HCT116 (cell line): ENCODE measurements at regions not wholly inside any gene's neighbourhood (a gene's known extent, or its start where the extent isn't known, plus 50 kb on each side); places are given as distances from the start of the nearest gene placed in this dataset.

Source experiments
- ATAC-seq: fragments of 200-7000 bp; cut with Tn5 transposase; 2 replicates; pipeline ENCODE4 v1.9.1; 2020; ENCODE audit warnings: mild to moderate bottlenecking, moderate library complexity
- BruUV-seq: library from RNA; stranded (reverse); fragments of 400-500 nt; replicated peaks from 2 replicates; lab custom pipeline; 2021; lab: Mats Ljungman, UMichigan
- CTCF ChIA-PET: fragments of 300-600 bp; sonication (Branson Sonifier 250); formaldehyde crosslinking; loops from one replicate; lab custom pipeline; 2021; ENCODE audit warnings: antibody characterized with exemption; lab: Charles Lee
- POLR2A ChIA-PET: fragments of 300-600, 350-600 bp; sonication (Branson Sonifier 250); formaldehyde crosslinking; loops from one replicate; lab custom pipeline; 2021; ENCODE audit warnings: antibody characterized with exemption; lab: Charles Lee
- RAD21 ChIA-PET, 2 experiments: fragments of 300-600 bp; sonication (Branson Sonifier 250); formaldehyde crosslinking; loops; one replicate each; lab custom pipeline; 2023; ENCODE audit warnings: low total read pairs in 2 of 2; ENCODE audit not compliant: uncharacterized antibody in 2 of 2, unreplicated experiment in 2 of 2, low non-redundant PET in 1 of 2; lab: Charles Lee
- DNase-seq: peaks from one replicate; pipeline ENCODE4 v3.0.0-alpha.2; 2010; ENCODE audit warnings: low read depth, low spot score
- H2AFZ ChIP-seq: fragments of 200-600 bp; shearing (Covaris generic), sonication (generic); 2 replicates; pipeline ENCODE4 v1.6.1; 2017; ENCODE audit warnings: low read depth, mixed run types, mixed read lengths, antibody characterized with exemption, low read length; ENCODE audit not compliant: poor library complexity, severe bottlenecking
- H3K27ac ChIP-seq: 2 replicates; pipeline ENCODE4 v1.5.1; 2012; ENCODE audit warnings: low read depth, low read length
- H3K27me3 ChIP-seq: fragments of 200-600 bp; sonication (generic); 2 replicates; pipeline ENCODE4 v1.6.1; 2016; ENCODE audit warnings: mixed run types, low read length, mixed read lengths; ENCODE audit not compliant: insufficient read depth
- H3K36me3 ChIP-seq, 2 experiments: fragments of 200-500 bp in 1 of 2; fragments of 200-600 bp in 1 of 2; sonication (Bioruptor generic) in 1 of 2; sonication (generic) in 1 of 2; 2 replicates each; pipeline versions ENCODE4 v1.5.1 to v1.6.1; 2014 to 2016; ENCODE audit warnings: low read length in 2 of 2, inconsistent platforms in 1 of 2, mixed read lengths in 1 of 2, mixed run types in 1 of 2; ENCODE audit not compliant: insufficient read depth in 2 of 2, control insufficient read depth in 1 of 2
- H3K4me1 ChIP-seq, 2 experiments: fragments of 200-600 bp in 1 of 2; sonication (generic) in 1 of 2; 2 replicates each; pipeline versions ENCODE4 v1.5.1 to v1.6.1; 2012 to 2017; ENCODE audit warnings: low read length in 2 of 2, inconsistent platforms in 1 of 2, mild to moderate bottlenecking in 1 of 2, mixed read lengths in 1 of 2, mixed run types in 1 of 2, moderate library complexity in 1 of 2; ENCODE audit not compliant: insufficient read depth in 2 of 2, control insufficient read depth in 1 of 2
- H3K4me2 ChIP-seq: fragments of 200-600 bp; sonication (generic); 2 replicates; pipeline ENCODE4 v1.6.1; 2017; ENCODE audit warnings: mixed run types, low read length, mixed read lengths
- H3K4me3 ChIP-seq, 2 experiments: fragments of 200-600 bp in 1 of 2; sonication (generic) in 1 of 2; replicated peaks in 1 of 2; 2 replicates each; pipeline ENCODE4 v1.5.1; 2011 to 2016; ENCODE audit warnings: low read length in 2 of 2, control low read depth in 1 of 2, low read depth in 1 of 2, mild to moderate bottlenecking in 1 of 2, mixed read lengths in 1 of 2, mixed run types in 1 of 2
- H3K79me2 ChIP-seq: fragments of 200-600 bp; sonication (generic); 2 replicates; pipeline ENCODE4 v1.6.1; 2017; ENCODE audit warnings: mild to moderate bottlenecking, mixed run types, low read length, moderate library complexity, mixed read lengths; ENCODE audit not compliant: insufficient read depth
- H3K9ac ChIP-seq: fragments of 200-600 bp; sonication (generic); 2 replicates; pipeline ENCODE4 v1.6.1; 2016; ENCODE audit warnings: low read length, mixed read lengths
- H3K9me2 ChIP-seq: fragments of 200-600 bp; sonication (generic), shearing (Covaris generic); 2 replicates; pipeline ENCODE4 v1.6.1; 2017; ENCODE audit warnings: mixed run types, mild to moderate bottlenecking, moderate library complexity; ENCODE audit not compliant: insufficient read depth
- H3K9me3 ChIP-seq, 2 experiments: fragments of 200-500 bp in 1 of 2; fragments of 200-600 bp in 1 of 2; sonication (Bioruptor generic) in 1 of 2; sonication (generic) in 1 of 2; 2 replicates each; pipeline ENCODE4 v1.6.1; 2014 to 2017; ENCODE audit warnings: low read length in 2 of 2, mixed read lengths in 2 of 2, inconsistent platforms in 1 of 2, low read depth in 1 of 2, mild to moderate bottlenecking in 1 of 2, mixed run types in 1 of 2, moderate library complexity in 1 of 2; ENCODE audit not compliant: control insufficient read depth in 1 of 2, insufficient read depth in 1 of 2
- H4K20me1 ChIP-seq: fragments of 200-600 bp; sonication (generic), shearing (Covaris generic); 2 replicates; pipeline ENCODE4 v1.6.1; 2017; ENCODE audit warnings: mixed run types, mild to moderate bottlenecking, moderate library complexity; ENCODE audit not compliant: insufficient read depth
- CBX3 ChIP-seq: IDR thresholded peaks from 2 replicates; pipeline ENCODE4 v1.6.1; 2012; ENCODE audit warnings: low read depth
- EZH2 ChIP-seq: fragments of 200-600 bp; sonication (generic); IDR thresholded peaks from 2 replicates; pipeline ENCODE4 v1.6.1; 2017; ENCODE audit warnings: antibody characterized with exemption, mixed run types
- EZH2phosphoT487 ChIP-seq: fragments of 200-600 bp; IDR thresholded peaks from 2 replicates; pipeline ENCODE4 v1.6.1; 2018; ENCODE audit warnings: antibody characterized with exemption, borderline replicate concordance
- FOSL1 ChIP-seq: IDR thresholded peaks from 2 replicates; pipeline ENCODE4 v1.6.1; 2012; ENCODE audit warnings: low read depth
- POLR2A ChIP-seq: IDR thresholded peaks from 2 replicates; pipeline ENCODE4 v1.7.0; 2011; ENCODE audit warnings: borderline replicate concordance; ENCODE audit not compliant: insufficient read depth, insufficient read length; ENCODE audit errors: extremely low read depth
- RAD21 ChIP-seq: IDR thresholded peaks from 2 replicates; pipeline ENCODE4 v1.6.1; 2012; ENCODE audit warnings: low read depth, mild to moderate bottlenecking
- SP1 ChIP-seq: IDR thresholded peaks from 2 replicates; pipeline ENCODE4 v1.6.1; 2012; ENCODE audit warnings: low read depth
- TCF7L2 ChIP-seq: IDR thresholded peaks from 2 replicates; pipeline ENCODE4 v1.7.0; 2011; ENCODE audit warnings: borderline replicate concordance, inconsistent platforms; ENCODE audit not compliant: insufficient read depth, insufficient read length; ENCODE audit errors: extremely low read depth
- YY1 ChIP-seq: IDR thresholded peaks from 2 replicates; pipeline ENCODE4 v1.6.1; 2011; ENCODE audit warnings: low read length, low read depth, moderate library complexity, mild to moderate bottlenecking; ENCODE audit not compliant: insufficient replicate concordance; ENCODE audit errors: extremely low read depth
- ZBTB33 ChIP-seq: IDR thresholded peaks from 2 replicates; pipeline ENCODE4 v1.6.1; 2011; ENCODE audit warnings: mild to moderate bottlenecking, low read length, moderate library complexity; ENCODE audit not compliant: insufficient replicate concordance; ENCODE audit errors: extremely low read depth
- ZFX ChIP-seq: fragments of 450-650 bp; IDR thresholded peaks from 2 replicates; pipeline ENCODE4 v1.6.1; 2017
- ZNF274 ChIP-seq: fragments of 200-500 bp; sonication (Bioruptor generic); IDR thresholded peaks from 2 replicates; pipeline ENCODE4 v1.6.1; 2014; ENCODE audit warnings: mild to moderate bottlenecking, low read depth, low read length, inconsistent platforms
- intact Hi-C: fragments of 100-400 bp; cut with micrococcal nuclease; formaldehyde crosslinking; loops from 2 replicates; pipeline ENCODE4 v1.10.0; 2022

- Histone ChIP-seq H3K27me3 (no peaks in the 10 kb centered on the region), H2AFZ (no peak overlapping the region), H3K79me2 (no peaks in the 10 kb centered on the region), H4K20me1 (no peaks in the 10 kb centered on the region), H3K9me3 (no peaks in the 10 kb centered on the region), H3K36me3 (no peaks in the 10 kb centered on the region), H3K27ac (no peak overlapping the region), H3K9ac (no peak overlapping the region), H3K4me1 (no peaks in the 10 kb centered on the region), H3K4me2 (no peak overlapping the region), H3K9me2 (no peaks in the 10 kb centered on the region), H3K4me3 (no peak overlapping the region)
- ChIA-PET CTCF (no interaction called here), RAD21 (no interaction called here), POLR2A (no interaction called here)
- no peak for TF ChIP-seq ZNF274
- no peak for TF ChIP-seq TCF7L2
- no peak for TF ChIP-seq ZFX
- TF ChIP-seq FOSL1, result no peak
- TF ChIP-seq SP1, result no peak
- no peak for TF ChIP-seq EZH2
- no peak for TF ChIP-seq ZBTB33
- TF ChIP-seq CBX3, result no peak
- no peak for TF ChIP-seq RAD21
- no peak for TF ChIP-seq POLR2A
- TF ChIP-seq EZH2phosphoT487, result no peak
- no peak for TF ChIP-seq YY1
- DNase-seq (no peak), ATAC-seq (no peak)
- no TSS peak for BruUV-seq
- intact Hi-C loops, result no loop called here
Observed at GRCh38 chr13:97727991-97728390, 225.5 kb upstream of the IPO5 start.
